Hepatocyte (in vitro differentiated cells): ENCODE measurements at regions not wholly inside any gene's neighbourhood (a gene's known extent, or its start where the extent isn't known, plus 50 kb on each side); places are given as distances from the start of the nearest gene placed in this dataset.

Source experiments
- DNase-seq: peaks from one replicate; pipeline ENCODE4 v3.0.0-alpha.2; 2016; ENCODE audit warnings: low spot score
- H2AFZ ChIP-seq: fragments of 200-600 bp; sonication (generic); 2 replicates; pipeline ENCODE4 v1.6.0; 2016; ENCODE audit warnings: antibody characterized with exemption, mild to moderate bottlenecking
- H3K27ac ChIP-seq: fragments of 200-600 bp; sonication (generic); 2 replicates; pipeline ENCODE4 v1.5.1; 2016; ENCODE audit warnings: mild to moderate bottlenecking
- H3K27me3 ChIP-seq: fragments of 200-600 bp; sonication (generic); 2 replicates; pipeline ENCODE4 v1.6.1; 2016
- H3K36me3 ChIP-seq: fragments of 200-600 bp; sonication (generic); replicated peaks from 2 replicates; pipeline ENCODE4 v1.5.1; 2016; ENCODE audit warnings: low read depth; ENCODE audit not compliant: insufficient read depth
- H3K4me1 ChIP-seq: fragments of 200-600 bp; sonication (generic); 2 replicates; pipeline ENCODE4 v1.5.1; 2016; ENCODE audit warnings: mild to moderate bottlenecking, moderate library complexity; ENCODE audit not compliant: insufficient read depth
- H3K4me2 ChIP-seq: fragments of 200-600 bp; sonication (generic); 2 replicates; pipeline ENCODE4 v1.6.0; 2016
- H3K4me3 ChIP-seq: fragments of 200-600 bp; sonication (generic); 2 replicates; pipeline ENCODE4 v1.5.1; 2016; ENCODE audit warnings: mild to moderate bottlenecking
- H3K79me2 ChIP-seq: fragments of 200-600 bp; sonication (generic); 2 replicates; pipeline ENCODE4 v1.6.0; 2017; ENCODE audit warnings: mild to moderate bottlenecking
- H3K9me2 ChIP-seq: fragments of 200-600 bp; sonication (generic); replicated peaks from 2 replicates; pipeline ENCODE4 v1.6.0; 2017; ENCODE audit warnings: mild to moderate bottlenecking; ENCODE audit not compliant: insufficient read depth
- H3K9me3 ChIP-seq: fragments of 200-600 bp; sonication (generic); 2 replicates; pipeline ENCODE4 v1.5.1; 2016; ENCODE audit warnings: low read depth, mild to moderate bottlenecking
- H4K20me1 ChIP-seq: fragments of 200-600 bp; sonication (generic); 2 replicates; pipeline ENCODE4 v1.6.0; 2016; ENCODE audit warnings: mild to moderate bottlenecking; ENCODE audit not compliant: insufficient read depth, poor library complexity, severe bottlenecking
- EZH2 ChIP-seq: fragments of 200-600 bp; sonication (generic); IDR thresholded peaks from 2 replicates; pipeline ENCODE4 v1.6.1; 2016; ENCODE audit warnings: antibody characterized with exemption, mild to moderate bottlenecking, borderline replicate concordance
- EZH2phosphoT487 ChIP-seq: fragments of 200-600 bp; sonication (generic); IDR thresholded peaks from one replicate; pipeline ENCODE4 v1.6.1; 2018; ENCODE audit warnings: antibody characterized with exemption, mild to moderate bottlenecking, low read depth, moderate library complexity; ENCODE audit not compliant: unreplicated experiment, severe bottlenecking
- WGBS: methylation state at CpG from one replicate; pipeline ENCODE4 v1.1.6; 2016; ENCODE audit warnings: low lambda C conversion rate; ENCODE audit errors: missing lambda C conversion rate; 5-methylcytosine and 5-hydroxymethylcytosine counted together
- TF ChIP-seq, protein P1 (sequence below): fragments of 200-600 bp; sonication (generic); IDR thresholded peaks from 2 replicates; pipeline ENCODE4 v1.5.1; 2016; ENCODE audit warnings: antibody characterized with exemption, mild to moderate bottlenecking; ENCODE audit not compliant: poor library complexity

GRCh38 chr7:46741181-46741580 lies 820.1 kb upstream of the IGFBP3 start:
- Histone ChIP-seq H4K20me1 (no peaks in the 10 kb centered on the region), H3K4me3 (no peak overlapping the region), H2AFZ (no peak overlapping the region), H3K4me1 (no peaks in the 10 kb centered on the region), H3K4me2 (no peak overlapping the region), H3K79me2 (no peaks in the 10 kb centered on the region), H3K27ac (no peak overlapping the region), H3K9me2 (no peaks in the 10 kb centered on the region), H3K9me3 (no peaks in the 10 kb centered on the region), H3K27me3 (no peaks in the 10 kb centered on the region), H3K36me3 (no peaks in the 10 kb centered on the region)
- 96% methylated on average over 9 of the region's 9 CpGs for WGBS
- no peak for DNase-seq
- TF ChIP-seq EZH2phosphoT487 (no peak), EZH2 (no peak)
- TF ChIP-seq, protein P1, sequence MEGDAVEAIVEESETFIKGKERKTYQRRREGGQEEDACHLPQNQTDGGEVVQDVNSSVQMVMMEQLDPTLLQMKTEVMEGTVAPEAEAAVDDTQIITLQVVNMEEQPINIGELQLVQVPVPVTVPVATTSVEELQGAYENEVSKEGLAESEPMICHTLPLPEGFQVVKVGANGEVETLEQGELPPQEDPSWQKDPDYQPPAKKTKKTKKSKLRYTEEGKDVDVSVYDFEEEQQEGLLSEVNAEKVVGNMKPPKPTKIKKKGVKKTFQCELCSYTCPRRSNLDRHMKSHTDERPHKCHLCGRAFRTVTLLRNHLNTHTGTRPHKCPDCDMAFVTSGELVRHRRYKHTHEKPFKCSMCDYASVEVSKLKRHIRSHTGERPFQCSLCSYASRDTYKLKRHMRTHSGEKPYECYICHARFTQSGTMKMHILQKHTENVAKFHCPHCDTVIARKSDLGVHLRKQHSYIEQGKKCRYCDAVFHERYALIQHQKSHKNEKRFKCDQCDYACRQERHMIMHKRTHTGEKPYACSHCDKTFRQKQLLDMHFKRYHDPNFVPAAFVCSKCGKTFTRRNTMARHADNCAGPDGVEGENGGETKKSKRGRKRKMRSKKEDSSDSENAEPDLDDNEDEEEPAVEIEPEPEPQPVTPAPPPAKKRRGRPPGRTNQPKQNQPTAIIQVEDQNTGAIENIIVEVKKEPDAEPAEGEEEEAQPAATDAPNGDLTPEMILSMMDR, result no peak

DNA sequence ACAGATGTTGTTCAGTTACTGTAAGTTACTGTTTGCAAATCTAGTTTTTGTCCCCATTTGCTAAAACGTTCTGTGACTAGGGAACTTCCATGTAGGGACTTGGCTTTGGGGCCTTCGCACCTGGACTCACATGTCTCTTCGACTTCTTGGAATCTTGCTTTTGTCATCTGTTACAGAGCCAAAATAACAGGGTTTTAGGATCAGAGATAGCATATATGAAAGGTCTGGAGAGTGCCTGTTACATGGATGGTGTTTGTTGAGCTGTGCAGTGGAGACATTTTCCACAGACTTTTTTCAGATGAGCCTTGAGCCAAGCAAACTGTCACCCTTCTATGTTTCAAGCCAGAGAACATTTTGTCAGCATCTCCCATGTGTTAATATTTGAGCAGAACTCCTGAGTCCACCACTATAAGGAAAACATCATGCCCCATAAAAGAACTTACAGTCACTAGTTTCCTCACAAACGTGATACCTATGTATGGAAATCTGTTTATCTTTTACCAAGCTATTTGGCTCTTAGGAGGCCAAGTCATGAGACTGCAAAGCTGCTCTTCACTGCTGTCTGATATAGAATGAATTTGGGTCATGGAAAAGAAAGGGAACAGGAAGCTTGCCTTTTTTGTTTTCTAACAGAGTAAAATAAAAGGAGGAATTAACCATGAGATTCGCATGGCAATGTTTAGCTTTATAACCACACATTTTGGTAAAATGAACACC lies 818.6 kb upstream of the IGFBP3 start:
- H4K20me1 ChIP-seq, result no peaks in the 10 kb centered on the region
- no peak overlapping the region for H3K4me3 ChIP-seq
- H3K4me2 ChIP-seq, result no peak overlapping the region
- DNase-seq, result no peak
- no peaks in the 10 kb centered on the region for H3K36me3 ChIP-seq
- H3K27ac ChIP-seq, result no peak overlapping the region
- no peaks in the 10 kb centered on the region for H3K27me3 ChIP-seq
- H2AFZ ChIP-seq, result peak overlapping the region; percentile 33
- no peaks in the 10 kb centered on the region for H3K79me2 ChIP-seq
- WGBS, result 85% methylated on average over 5 of the region's 5 CpGs
- H3K4me1 ChIP-seq, result no peaks in the 10 kb centered on the region
- H3K9me2 ChIP-seq, result no peaks in the 10 kb centered on the region
- no peaks in the 10 kb centered on the region for H3K9me3 ChIP-seq
- no peak for TF ChIP-seq EZH2phosphoT487
- TF ChIP-seq, protein P1, result no peak
- no peak for TF ChIP-seq EZH2

DNA sequence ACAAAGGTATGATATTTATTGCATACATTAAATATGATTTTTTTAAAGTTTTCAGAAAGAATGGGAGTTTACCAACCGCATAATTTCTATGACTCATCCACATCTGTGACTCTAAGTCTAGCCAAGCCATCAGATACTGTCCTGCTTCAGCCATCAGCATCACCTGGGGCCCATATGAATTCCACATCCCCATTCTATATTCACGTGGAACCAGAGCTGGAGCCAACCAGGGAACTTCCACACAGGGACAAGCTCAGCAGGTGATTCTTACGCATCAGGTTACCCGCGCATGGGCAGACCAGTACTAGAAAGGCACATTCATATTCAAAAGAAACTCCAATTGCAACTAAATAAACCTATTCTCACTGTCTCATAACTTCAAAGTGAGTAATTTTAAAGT lies 817.7 kb upstream of the IGFBP3 start:
- Histone ChIP-seq H3K36me3 (no peaks in the 10 kb centered on the region), H3K4me1 (no peaks in the 10 kb centered on the region), H3K79me2 (no peaks in the 10 kb centered on the region), H3K4me2 (no peak overlapping the region), H3K27ac (no peak overlapping the region), H3K27me3 (no peaks in the 10 kb centered on the region), H2AFZ (no peak overlapping the region), H4K20me1 (no peaks in the 10 kb centered on the region), H3K9me2 (no peaks in the 10 kb centered on the region), H3K4me3 (no peak overlapping the region), H3K9me3 (no peaks in the 10 kb centered on the region)
- no peak for DNase-seq
- TF ChIP-seq EZH2phosphoT487 (no peak), EZH2 (no peak)
- TF ChIP-seq, protein P1, result no peak
- WGBS, result 91% methylated on average over 5 of the region's 5 CpGs
